ENCODE measurements at regions not wholly inside any gene's neighbourhood (a gene's known extent, or its start where the extent isn't known, plus 50 kb on each side); places are given as distances from the start of the nearest gene placed in this dataset.
"Not testable (repeated sequence)": the region's sequence is repeated elsewhere in the genome, so short reads cannot be mapped to it uniquely, and the experiment has no call there.

- DNase-seq = no peak
Measured at GRCh38 chrX:9390121-9390520, 74.7 kb upstream of the TBL1X start.

- no peak for DNase-seq
Measured at GRCh38 chrX:9390693-9391368, 74.0 kb upstream of the TBL1X start.

GRCh38 chrX:9392445-9392844 is 72.4 kb upstream of the TBL1X start:
- no peak for DNase-seq

GRCh38 chrX:9393571-9393970 is 71.3 kb upstream of the TBL1X start:
- no peak for DNase-seq

- DNase-seq = no peak
Measured at GRCh38 chrX:9394212-9394611, 70.6 kb upstream of the TBL1X start.

GRCh38 chrX:9396930-9397329 is 67.9 kb upstream of the TBL1X start:
- DNase-seq = peak; percentile 40

- DNase-seq = no peak
Measured at GRCh38 chrX:9401051-9401450, 63.8 kb upstream of the TBL1X start.

- DNase-seq = no peak
Measured at GRCh38 chrX:9403374-9403773, 61.5 kb upstream of the TBL1X start.

- not testable (repeated sequence) for DNase-seq
Measured at GRCh38 chrX:9405635-9406034, 59.2 kb upstream of the TBL1X start.

GRCh38 chrX:9410889-9411288 is 54.0 kb upstream of the TBL1X start:
- DNase-seq = not testable (repeated sequence)

GRCh38 chrX:9411682-9412081 is 53.2 kb upstream of the TBL1X start:
- not testable (repeated sequence) for DNase-seq

- DNase-seq = no peak
Measured at GRCh38 chrX:9414416-9414815, 50.4 kb upstream of the TBL1X start.

Data from OCI-M1 (cell line).